ENCODE measurements at regions not wholly inside any gene's neighbourhood (a gene's known extent, or its start where the extent isn't known, plus 50 kb on each side); places are given as distances from the start of the nearest gene placed in this dataset.
A peak's percentile ranks its signal among the peaks of the same experiment; 100 is the strongest.
"Not testable (repeated sequence)": the region's sequence is repeated elsewhere in the genome, so short reads cannot be mapped to it uniquely, and the experiment has no call there.

DNA sequence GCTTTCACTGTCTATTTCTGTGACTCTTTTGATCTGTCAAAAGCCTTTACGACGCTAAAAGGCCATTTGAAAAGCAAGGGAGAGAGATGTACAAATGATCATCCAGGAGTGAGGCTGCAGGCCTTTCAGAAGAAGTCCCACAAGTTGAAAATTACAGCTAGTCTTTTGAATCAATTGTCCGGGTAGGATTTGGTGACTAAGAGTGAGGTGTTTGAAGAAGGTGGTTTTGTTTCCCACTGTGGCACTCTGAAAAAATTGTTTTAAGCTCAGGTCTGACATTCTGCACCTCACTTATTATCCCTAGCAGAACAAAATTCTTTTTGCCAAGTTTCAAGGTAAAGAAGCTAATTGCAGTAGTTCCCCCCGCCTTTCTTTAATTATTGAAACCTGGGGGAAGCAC, 50.8 kb upstream of the TMEM108 start:
- intact Hi-C loops (cut with DNase I; ENCODE audit: low total_unique reads): no loop called here
- no peak for DNase-seq (ENCODE audit: low spot score in 2 of 2)
- TF ChIP-seq POLR2A (IDR thresholded peaks at IDR 0.05): no peak
- TF ChIP-seq, protein P1, sequence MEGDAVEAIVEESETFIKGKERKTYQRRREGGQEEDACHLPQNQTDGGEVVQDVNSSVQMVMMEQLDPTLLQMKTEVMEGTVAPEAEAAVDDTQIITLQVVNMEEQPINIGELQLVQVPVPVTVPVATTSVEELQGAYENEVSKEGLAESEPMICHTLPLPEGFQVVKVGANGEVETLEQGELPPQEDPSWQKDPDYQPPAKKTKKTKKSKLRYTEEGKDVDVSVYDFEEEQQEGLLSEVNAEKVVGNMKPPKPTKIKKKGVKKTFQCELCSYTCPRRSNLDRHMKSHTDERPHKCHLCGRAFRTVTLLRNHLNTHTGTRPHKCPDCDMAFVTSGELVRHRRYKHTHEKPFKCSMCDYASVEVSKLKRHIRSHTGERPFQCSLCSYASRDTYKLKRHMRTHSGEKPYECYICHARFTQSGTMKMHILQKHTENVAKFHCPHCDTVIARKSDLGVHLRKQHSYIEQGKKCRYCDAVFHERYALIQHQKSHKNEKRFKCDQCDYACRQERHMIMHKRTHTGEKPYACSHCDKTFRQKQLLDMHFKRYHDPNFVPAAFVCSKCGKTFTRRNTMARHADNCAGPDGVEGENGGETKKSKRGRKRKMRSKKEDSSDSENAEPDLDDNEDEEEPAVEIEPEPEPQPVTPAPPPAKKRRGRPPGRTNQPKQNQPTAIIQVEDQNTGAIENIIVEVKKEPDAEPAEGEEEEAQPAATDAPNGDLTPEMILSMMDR (IDR thresholded peaks at IDR 0.05): no peak
- 88 to 92% methylated on average over 4 of the region's 4 CpGs for WGBS, 2 donors
- no peak overlapping the region for H3K4me3 ChIP-seq (ENCODE audit: low read depth, poor library complexity, severe bottlenecking)

DNA sequence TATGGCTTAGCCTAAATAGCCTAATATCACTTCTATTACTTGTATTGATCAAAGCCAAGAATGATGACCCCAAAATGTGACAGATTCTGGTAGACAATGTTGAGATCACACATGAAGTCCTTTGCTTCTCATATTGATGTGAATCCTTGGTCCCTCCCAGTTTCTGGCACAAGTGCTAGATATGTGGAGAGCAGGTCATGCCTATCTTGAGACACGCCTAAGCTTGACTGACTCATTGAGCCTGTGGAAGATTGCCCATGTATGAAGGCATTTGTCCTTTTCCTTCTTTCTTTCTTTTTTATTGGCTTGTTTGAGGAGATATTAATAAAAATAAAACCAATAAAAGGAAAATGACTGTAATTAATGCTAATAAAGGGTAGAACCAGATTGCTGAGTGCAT, 54.0 kb upstream of the TMEM108 start:
- peak in 1 of 2 donors; percentile 19 for DNase-seq (ENCODE audit: low spot score in 2 of 2)
- TF ChIP-seq, protein P1 (IDR thresholded peaks at IDR 0.05): no peak
- TF ChIP-seq POLR2A (IDR thresholded peaks at IDR 0.05): no peak
- WGBS, 2 donors: 43 to 53% methylated on average over 1 of the region's 1 CpG
- no peak overlapping the region for H3K4me3 ChIP-seq (ENCODE audit: low read depth, poor library complexity, severe bottlenecking)
- intact Hi-C loops (cut with DNase I; ENCODE audit: low total_unique reads): no loop called here

DNA sequence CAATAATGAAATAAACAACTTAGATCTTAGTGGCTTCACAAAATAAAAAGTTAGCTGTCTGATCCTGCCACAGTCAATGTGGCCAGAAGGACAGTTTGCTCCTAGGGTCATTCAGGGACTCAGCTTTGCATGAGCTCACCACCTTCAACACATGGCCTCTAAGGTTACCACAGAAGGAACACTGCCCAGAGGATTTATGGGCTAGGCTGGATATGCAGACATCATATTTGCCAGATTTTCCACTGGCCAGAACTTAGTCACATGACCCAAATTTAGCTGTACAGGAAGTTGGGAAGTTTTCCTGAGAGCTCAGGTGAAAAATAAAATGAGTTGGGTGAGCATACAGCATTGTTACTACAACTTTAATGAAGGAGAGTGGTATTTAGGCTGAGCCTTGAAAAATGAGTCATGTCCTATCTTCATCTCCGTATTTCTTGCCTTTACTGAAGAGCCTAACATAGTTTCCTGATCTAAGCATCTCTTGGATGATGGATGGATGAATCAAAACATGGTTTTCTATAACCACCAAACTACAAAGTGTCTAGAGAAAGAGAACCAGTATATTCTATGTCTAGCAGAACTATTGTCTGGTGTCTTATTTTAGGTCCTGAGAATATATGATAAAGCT, 54.9 kb upstream of the TMEM108 start:
- DNase-seq (ENCODE audit: low spot score in 2 of 2): no peak
- H3K4me3 ChIP-seq (ENCODE audit: low read depth, poor library complexity, severe bottlenecking): no peak overlapping the region
- 41 to 46% methylated on average over 1 of the region's 1 CpG for WGBS, 2 donors
- no peak for TF ChIP-seq POLR2A (IDR thresholded peaks at IDR 0.05)
- TF ChIP-seq, protein P1 (IDR thresholded peaks at IDR 0.05): no peak
- intact Hi-C loops (cut with DNase I; ENCODE audit: low total_unique reads): no loop called here

DNA sequence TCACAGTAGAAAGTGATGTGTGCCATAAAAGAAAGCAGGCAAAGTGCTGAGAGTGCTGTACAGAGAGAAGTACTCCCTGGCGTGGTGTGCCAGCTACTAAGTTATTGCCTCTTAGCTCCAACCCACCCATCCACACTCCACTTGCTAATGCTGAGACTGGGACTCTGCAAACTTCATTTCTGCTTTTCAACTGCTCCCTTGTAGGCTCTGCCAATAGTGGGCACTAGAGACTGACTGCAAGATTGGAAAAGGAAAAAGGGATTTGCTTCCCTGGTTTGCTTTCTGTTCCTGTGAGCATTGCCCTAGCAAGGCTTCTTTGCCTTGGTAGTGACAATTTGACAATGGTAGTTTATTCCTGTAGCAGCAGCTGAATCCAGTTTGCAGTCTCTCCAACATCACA, 56.5 kb upstream of the TMEM108 start:
- TF ChIP-seq, protein P1 (IDR thresholded peaks at IDR 0.05): no peak
- no peak for TF ChIP-seq POLR2A (IDR thresholded peaks at IDR 0.05)
- DNase-seq (ENCODE audit: low spot score in 2 of 2): no peak
- H3K4me3 ChIP-seq (ENCODE audit: low read depth, poor library complexity, severe bottlenecking): no peak overlapping the region
- intact Hi-C loops (cut with DNase I; ENCODE audit: low total_unique reads): no loop called here
- WGBS, 2 donors: 70 to 83% methylated on average over 1 of the region's 1 CpG

DNA sequence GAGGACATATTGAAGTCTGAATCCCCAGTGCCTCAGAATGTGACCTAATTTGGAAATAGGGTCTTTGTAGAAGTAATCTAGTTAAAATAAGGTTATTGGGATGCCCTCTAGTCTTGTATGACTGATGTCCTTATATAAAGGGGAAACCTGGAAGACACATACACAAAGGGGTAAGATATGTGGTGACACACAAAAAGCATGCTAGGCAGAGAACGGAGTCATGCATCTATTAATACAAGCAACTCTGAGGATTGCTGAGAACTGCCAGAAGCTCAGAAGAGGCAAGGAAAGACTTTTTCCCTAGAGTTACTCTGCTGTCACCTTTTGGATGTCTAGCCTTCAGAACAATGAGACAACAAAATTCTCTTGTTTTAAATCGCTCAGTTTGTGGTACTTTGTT, 58.1 kb upstream of the TMEM108 start:
- intact Hi-C loops (cut with DNase I; ENCODE audit: low total_unique reads): no loop called here
- TF ChIP-seq, protein P1 (IDR thresholded peaks at IDR 0.05): no peak
- TF ChIP-seq POLR2A (IDR thresholded peaks at IDR 0.05): no peak
- WGBS, 2 donors: 80 to 81% methylated on average over 2 of the region's 2 CpGs
- no peak for DNase-seq (ENCODE audit: low spot score in 2 of 2)
- no peak overlapping the region for H3K4me3 ChIP-seq (ENCODE audit: low read depth, poor library complexity, severe bottlenecking)

DNA sequence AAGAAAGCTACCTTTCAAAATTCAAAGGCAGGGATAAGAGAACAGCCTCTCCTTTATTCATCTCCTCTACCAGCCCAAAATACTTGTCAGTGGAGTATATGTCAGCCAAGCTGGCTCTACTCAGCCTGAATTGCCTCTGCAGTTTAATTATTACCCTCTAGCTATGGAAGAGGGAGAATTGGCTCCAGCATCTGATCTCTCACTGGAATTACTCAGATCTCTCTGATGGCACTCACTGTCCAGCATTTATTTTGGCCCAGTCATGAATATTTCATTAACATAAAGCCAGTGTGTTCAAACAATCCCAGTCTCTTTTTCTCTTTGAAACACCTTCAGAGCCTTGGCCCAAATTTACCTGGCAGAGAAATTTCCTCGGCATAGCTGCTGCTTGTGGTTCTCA, 58.6 kb upstream of the TMEM108 start:
- no peak overlapping the region for H3K4me3 ChIP-seq (ENCODE audit: low read depth, poor library complexity, severe bottlenecking)
- intact Hi-C loops (cut with DNase I; ENCODE audit: low total_unique reads): loop anchor here (5.0 kb wide), 1 partner anchor 37 kb away; no protein-coding TSS in a partner anchor
- no peak for DNase-seq (ENCODE audit: low spot score in 2 of 2)
- WGBS, 2 donors: 43 to 65% methylated on average over 1 of the region's 1 CpG
- TF ChIP-seq POLR2A (IDR thresholded peaks at IDR 0.05): no peak
- TF ChIP-seq, protein P1 (IDR thresholded peaks at IDR 0.05): no peak

DNA sequence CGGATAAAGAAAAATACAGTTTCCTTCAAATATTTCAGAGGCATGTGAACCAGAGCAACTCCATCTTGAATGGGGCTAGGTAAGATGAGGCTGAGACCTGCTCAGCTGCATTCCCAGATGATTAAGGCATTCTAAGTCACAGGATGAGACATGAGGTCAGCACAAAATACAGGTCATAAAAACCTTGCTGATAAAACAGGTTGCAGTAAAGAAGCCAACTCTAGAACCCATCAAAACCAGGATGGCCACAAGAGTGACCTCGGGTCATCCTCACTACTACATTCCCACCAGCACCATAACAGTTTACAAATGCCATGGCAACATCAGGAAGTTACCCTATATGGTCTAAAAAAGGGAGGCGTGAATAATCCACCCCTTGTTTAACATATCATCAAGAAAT, 59.2 kb upstream of the TMEM108 start:
- intact Hi-C loops (cut with DNase I; ENCODE audit: low total_unique reads): loop anchor here (5.0 kb wide), 1 partner anchor 37 kb away; no protein-coding TSS in a partner anchor
- not testable (repeated sequence) for DNase-seq (ENCODE audit: low spot score in 2 of 2)
- WGBS, 2 donors: 82 to 92% methylated on average over 3 of the region's 3 CpGs

More for the DNA sequence above, 59.2 kb upstream of the TMEM108 start:
- H3K4me3 ChIP-seq (ENCODE audit: low read depth, poor library complexity, severe bottlenecking): not testable (repeated sequence)

Measured in lower leg skin (tissue), 4 donors.